HG02588 (cell line): ENCODE measurements at regions not wholly inside any gene's neighbourhood (a gene's known extent, or its start where the extent isn't known, plus 50 kb on each side); places are given as distances from the start of the nearest gene placed in this dataset.
"Not testable (repeated sequence)": the region's sequence is repeated elsewhere in the genome, so short reads cannot be mapped to it uniquely, and the experiment has no call there.

Source experiments
- ATAC-seq: cut with Tn5 transposase; IDR thresholded peaks from one replicate; pipeline ENCODE4 v1.9.1; 2021; ENCODE audit warnings: mild to moderate bottlenecking, moderate library complexity; ENCODE audit not compliant: unreplicated experiment

GRCh38 chr20:18876394-18876793, 62.8 kb downstream of the SCP2D1 start:
- ATAC-seq = not testable (repeated sequence)

- ATAC-seq = no peak
Measured at GRCh38 chr20:18879262-18879661, 65.7 kb downstream of the SCP2D1 start.

GRCh38 chr20:18886756-18887155, 73.2 kb downstream of the SCP2D1 start:
- no peak for ATAC-seq

- no peak for ATAC-seq
Measured at GRCh38 chr20:18901980-18902737, 88.6 kb downstream of the SCP2D1 start.

GRCh38 chr20:18904192-18904591, 90.6 kb downstream of the SCP2D1 start:
- no peak for ATAC-seq

GRCh38 chr20:18904624-18905023, 91.0 kb downstream of the SCP2D1 start:
- ATAC-seq = no peak

GRCh38 chr20:18906046-18906445, 92.5 kb downstream of the SCP2D1 start:
- ATAC-seq = no peak

GRCh38 chr20:18907353-18907752, 93.8 kb downstream of the SCP2D1 start:
- no peak for ATAC-seq

GRCh38 chr20:18908109-18908508, 94.5 kb downstream of the SCP2D1 start:
- ATAC-seq = no peak

GRCh38 chr20:18909254-18909653, 95.7 kb downstream of the SCP2D1 start:
- ATAC-seq = no peak

GRCh38 chr20:18913701-18914100, 100.1 kb downstream of the SCP2D1 start:
- ATAC-seq = no peak

GRCh38 chr20:18914796-18915195, 101.2 kb downstream of the SCP2D1 start:
- no peak for ATAC-seq

- no peak for ATAC-seq
Measured at GRCh38 chr20:18916886-18917750, 103.5 kb downstream of the SCP2D1 start.

- ATAC-seq = no peak
Measured at GRCh38 chr20:18919996-18920395, 106.4 kb downstream of the SCP2D1 start.

GRCh38 chr20:18921291-18921690, 107.7 kb downstream of the SCP2D1 start:
- no peak for ATAC-seq

- no peak for ATAC-seq
Measured at GRCh38 chr20:18922251-18922650, 108.7 kb downstream of the SCP2D1 start.

- no peak for ATAC-seq
Measured at GRCh38 chr20:18922898-18923297, 109.3 kb downstream of the SCP2D1 start.

- no peak for ATAC-seq
Measured at GRCh38 chr20:18926965-18927364, 113.4 kb downstream of the SCP2D1 start.

GRCh38 chr20:18928626-18929025, 115.0 kb downstream of the SCP2D1 start:
- no peak for ATAC-seq

- no peak for ATAC-seq
Measured at GRCh38 chr20:18929800-18930199, 116.2 kb downstream of the SCP2D1 start.

GRCh38 chr20:18943542-18943941, 130.0 kb downstream of the SCP2D1 start:
- no peak for ATAC-seq

- no peak for ATAC-seq
Measured at GRCh38 chr20:18956890-18957289, 143.3 kb downstream of the SCP2D1 start.
